GM12873 (cell line): ENCODE measurements at regions not wholly inside any gene's neighbourhood (a gene's known extent, or its start where the extent isn't known, plus 50 kb on each side); places are given as distances from the start of the nearest gene placed in this dataset.

Source experiments
- CTCF ChIP-seq: IDR thresholded peaks from 2 replicates; pipeline ENCODE4 v1.5.1; 2012; ENCODE audit warnings: low read depth, mild to moderate bottlenecking, moderate library complexity, low read length, control low read depth; ENCODE audit not compliant: insufficient read depth; ENCODE audit errors: missing control alignments

GRCh38 chr6:154931711-154932424, 63.2 kb upstream of the TIAM2 start:
- TF ChIP-seq CTCF = no peak

- no peak for TF ChIP-seq CTCF
Measured at GRCh38 chr6:154932515-154933027, 62.5 kb upstream of the TIAM2 start.

GRCh38 chr6:154933181-154933827, 61.8 kb upstream of the TIAM2 start:
- TF ChIP-seq CTCF = no peak

GRCh38 chr6:154937306-154938220, 57.6 kb upstream of the TIAM2 start:
- TF ChIP-seq CTCF = no peak

GRCh38 chr6:154938221-154938580, 56.9 kb upstream of the TIAM2 start:
- TF ChIP-seq CTCF = no peak

GRCh38 chr6:154942770-154943169, 52.3 kb upstream of the TIAM2 start:
- no peak for TF ChIP-seq CTCF

- TF ChIP-seq CTCF = no peak
Measured at GRCh38 chr6:154945271-154945890, 49.7 kb upstream of the TIAM2 start.
